ENCODE measurements at regions not wholly inside any gene's neighbourhood (a gene's known extent, or its start where the extent isn't known, plus 50 kb on each side); places are given as distances from the start of the nearest gene placed in this dataset.

DNA sequence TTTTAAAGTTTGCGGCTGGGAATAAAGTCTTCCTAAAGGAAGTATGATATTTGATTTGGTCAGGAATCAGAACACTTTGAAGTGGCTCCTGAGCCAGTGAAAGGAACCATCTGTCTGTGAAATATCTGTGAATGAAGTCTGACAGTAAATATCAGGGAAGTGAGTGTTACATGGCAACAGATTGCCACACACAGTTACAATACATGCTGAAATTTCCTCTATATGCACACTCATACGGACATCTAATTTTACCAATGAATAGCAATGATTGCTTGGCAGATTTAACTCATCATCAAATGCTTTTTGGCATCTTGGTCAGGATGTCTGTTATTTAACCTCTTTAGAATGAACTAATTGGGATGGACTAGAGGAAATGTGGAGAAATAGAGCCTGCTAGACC lies 1023.8 kb downstream of the FAT4 start:
- TF ChIP-seq EZH2 (IDR thresholded peaks at IDR 0.05; ENCODE audit: borderline replicate concordance, control insufficient read depth, low read depth, low read length): no peak
- no peak for TF ChIP-seq NFIC (IDR thresholded peaks at IDR 0.05; ENCODE audit: low read depth, low read length)
- no peak for TF ChIP-seq MYC (IDR thresholded peaks at IDR 0.05; ENCODE audit: insufficient read depth, insufficient read length, insufficient replicate concordance, low read length, severe bottlenecking)
- TF ChIP-seq, protein P1, sequence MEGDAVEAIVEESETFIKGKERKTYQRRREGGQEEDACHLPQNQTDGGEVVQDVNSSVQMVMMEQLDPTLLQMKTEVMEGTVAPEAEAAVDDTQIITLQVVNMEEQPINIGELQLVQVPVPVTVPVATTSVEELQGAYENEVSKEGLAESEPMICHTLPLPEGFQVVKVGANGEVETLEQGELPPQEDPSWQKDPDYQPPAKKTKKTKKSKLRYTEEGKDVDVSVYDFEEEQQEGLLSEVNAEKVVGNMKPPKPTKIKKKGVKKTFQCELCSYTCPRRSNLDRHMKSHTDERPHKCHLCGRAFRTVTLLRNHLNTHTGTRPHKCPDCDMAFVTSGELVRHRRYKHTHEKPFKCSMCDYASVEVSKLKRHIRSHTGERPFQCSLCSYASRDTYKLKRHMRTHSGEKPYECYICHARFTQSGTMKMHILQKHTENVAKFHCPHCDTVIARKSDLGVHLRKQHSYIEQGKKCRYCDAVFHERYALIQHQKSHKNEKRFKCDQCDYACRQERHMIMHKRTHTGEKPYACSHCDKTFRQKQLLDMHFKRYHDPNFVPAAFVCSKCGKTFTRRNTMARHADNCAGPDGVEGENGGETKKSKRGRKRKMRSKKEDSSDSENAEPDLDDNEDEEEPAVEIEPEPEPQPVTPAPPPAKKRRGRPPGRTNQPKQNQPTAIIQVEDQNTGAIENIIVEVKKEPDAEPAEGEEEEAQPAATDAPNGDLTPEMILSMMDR (IDR thresholded peaks at IDR 0.05 in 2 of 3, conservative IDR thresholded peaks at IDR 0.05 in 1 of 3; ENCODE audit: control insufficient read depth in 2 of 3, extremely low read depth in 1 of 3, insufficient read depth in 1 of 3, low read depth in 3 of 3, low read length in 3 of 3): no peak
- TF ChIP-seq, protein P2, sequence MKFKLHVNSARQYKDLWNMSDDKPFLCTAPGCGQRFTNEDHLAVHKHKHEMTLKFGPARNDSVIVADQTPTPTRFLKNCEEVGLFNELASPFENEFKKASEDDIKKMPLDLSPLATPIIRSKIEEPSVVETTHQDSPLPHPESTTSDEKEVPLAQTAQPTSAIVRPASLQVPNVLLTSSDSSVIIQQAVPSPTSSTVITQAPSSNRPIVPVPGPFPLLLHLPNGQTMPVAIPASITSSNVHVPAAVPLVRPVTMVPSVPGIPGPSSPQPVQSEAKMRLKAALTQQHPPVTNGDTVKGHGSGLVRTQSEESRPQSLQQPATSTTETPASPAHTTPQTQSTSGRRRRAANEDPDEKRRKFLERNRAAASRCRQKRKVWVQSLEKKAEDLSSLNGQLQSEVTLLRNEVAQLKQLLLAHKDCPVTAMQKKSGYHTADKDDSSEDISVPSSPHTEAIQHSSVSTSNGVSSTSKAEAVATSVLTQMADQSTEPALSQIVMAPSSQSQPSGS (IDR thresholded peaks at IDR 0.05; ENCODE audit: low read length): no peak
- TF ChIP-seq MTA2 (IDR thresholded peaks at IDR 0.05; ENCODE audit: low read depth): no peak
- TF ChIP-seq, protein P3, sequence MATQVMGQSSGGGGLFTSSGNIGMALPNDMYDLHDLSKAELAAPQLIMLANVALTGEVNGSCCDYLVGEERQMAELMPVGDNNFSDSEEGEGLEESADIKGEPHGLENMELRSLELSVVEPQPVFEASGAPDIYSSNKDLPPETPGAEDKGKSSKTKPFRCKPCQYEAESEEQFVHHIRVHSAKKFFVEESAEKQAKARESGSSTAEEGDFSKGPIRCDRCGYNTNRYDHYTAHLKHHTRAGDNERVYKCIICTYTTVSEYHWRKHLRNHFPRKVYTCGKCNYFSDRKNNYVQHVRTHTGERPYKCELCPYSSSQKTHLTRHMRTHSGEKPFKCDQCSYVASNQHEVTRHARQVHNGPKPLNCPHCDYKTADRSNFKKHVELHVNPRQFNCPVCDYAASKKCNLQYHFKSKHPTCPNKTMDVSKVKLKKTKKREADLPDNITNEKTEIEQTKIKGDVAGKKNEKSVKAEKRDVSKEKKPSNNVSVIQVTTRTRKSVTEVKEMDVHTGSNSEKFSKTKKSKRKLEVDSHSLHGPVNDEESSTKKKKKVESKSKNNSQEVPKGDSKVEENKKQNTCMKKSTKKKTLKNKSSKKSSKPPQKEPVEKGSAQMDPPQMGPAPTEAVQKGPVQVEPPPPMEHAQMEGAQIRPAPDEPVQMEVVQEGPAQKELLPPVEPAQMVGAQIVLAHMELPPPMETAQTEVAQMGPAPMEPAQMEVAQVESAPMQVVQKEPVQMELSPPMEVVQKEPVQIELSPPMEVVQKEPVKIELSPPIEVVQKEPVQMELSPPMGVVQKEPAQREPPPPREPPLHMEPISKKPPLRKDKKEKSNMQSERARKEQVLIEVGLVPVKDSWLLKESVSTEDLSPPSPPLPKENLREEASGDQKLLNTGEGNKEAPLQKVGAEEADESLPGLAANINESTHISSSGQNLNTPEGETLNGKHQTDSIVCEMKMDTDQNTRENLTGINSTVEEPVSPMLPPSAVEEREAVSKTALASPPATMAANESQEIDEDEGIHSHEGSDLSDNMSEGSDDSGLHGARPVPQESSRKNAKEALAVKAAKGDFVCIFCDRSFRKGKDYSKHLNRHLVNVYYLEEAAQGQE (IDR thresholded peaks at IDR 0.05; ENCODE audit: low read depth, low read length): no peak
- no peak for TF ChIP-seq DPF2 (IDR thresholded peaks at IDR 0.05)
- TF ChIP-seq TBL1XR1 (IDR thresholded peaks at IDR 0.05; ENCODE audit: low read depth, low read length): no peak
